Activated CD8-positive, alpha-beta T cell treated with anti-CD3 and anti-CD28 coated beads for 36 hours (primary cell): ENCODE measurements at regions not wholly inside any gene's neighbourhood (a gene's known extent, or its start where the extent isn't known, plus 50 kb on each side); places are given as distances from the start of the nearest gene placed in this dataset.

ENCODE experiments used
- ATAC-seq: fragments of 200-7000 bp; cut with Tn5 transposase; one replicate; pipeline ENCODE4 v1.10.0; 2021; ENCODE audit warnings: mild to moderate bottlenecking, moderate library complexity
- CTCF ChIA-PET: fragments of 350-600 bp; sonication (Branson Sonifier 250); formaldehyde crosslinking; loops from one replicate; lab custom pipeline; 2021; ENCODE audit warnings: antibody characterized with exemption; lab: Charles Lee
- POLR2A ChIA-PET: fragments of 350-600 bp; sonication (Branson Sonifier 250); formaldehyde crosslinking; loops from one replicate; lab custom pipeline; 2021; ENCODE audit warnings: antibody characterized with exemption; lab: Charles Lee
- DNase-seq: peaks from one replicate; pipeline ENCODE4 v3.0.0-alpha.2; 2020
- H3K27ac Mint-ChIP-seq: one replicate; pipeline ENCODE4 v1.8.0; 2021; ENCODE audit warnings: mild to moderate bottlenecking, mixed read lengths
- H3K27me3 Mint-ChIP-seq: one replicate; pipeline ENCODE4 v1.8.0; 2021; ENCODE audit warnings: mixed read lengths
- H3K36me3 Mint-ChIP-seq: one replicate; pipeline ENCODE4 v1.8.0; 2021; ENCODE audit warnings: low read depth, mixed read lengths
- H3K4me1 Mint-ChIP-seq: one replicate; pipeline ENCODE4 v1.8.0; 2021; ENCODE audit warnings: low read depth, mixed read lengths
- H3K4me3 Mint-ChIP-seq: one replicate; pipeline ENCODE4 v1.8.0; 2021; ENCODE audit warnings: mild to moderate bottlenecking, moderate library complexity, mixed read lengths
- H3K9me3 Mint-ChIP-seq: one replicate; pipeline ENCODE4 v1.8.0; 2021; ENCODE audit warnings: mixed read lengths
- CTCF ChIP-seq: fragments of 200-600 bp; IDR thresholded peaks from one replicate; pipeline ENCODE4 v1.8.0; 2022; ENCODE audit warnings: antibody characterized with exemption, mild to moderate bottlenecking
- intact Hi-C: fragments of 100-400 bp; cut with micrococcal nuclease; formaldehyde crosslinking; loops from one replicate; pipeline ENCODE4 v1.10.0; 2022

GRCh38 chr9:82325907-82326306 lies 337.3 kb downstream of the SPATA31D1 start:
- ATAC-seq: no peak

GRCh38 chr9:82327641-82328040 lies 339.1 kb downstream of the SPATA31D1 start:
- no peak for DNase-seq
- TF ChIP-seq CTCF: no peak
- intact Hi-C loops: no loop called here
- Mint-ChIP-seq H3K4me1 (no peaks in the 10 kb centered on the region), H3K4me3 (no peak overlapping the region), H3K27me3 (no peaks in the 10 kb centered on the region), H3K9me3 (peaks cover 26% of the 10 kb centered on the region), H3K27ac (no peak overlapping the region), H3K36me3 (no peaks in the 10 kb centered on the region)
- ChIA-PET POLR2A (no interaction called here), CTCF (no interaction called here)
- ATAC-seq: no peak

More at GRCh38 chr9:82325907-82326306, 337.3 kb downstream of the SPATA31D1 start:
- H3K36me3 Mint-ChIP-seq: no peaks in the 10 kb centered on the region
- no peak for DNase-seq
- H3K27me3 Mint-ChIP-seq: no peaks in the 10 kb centered on the region
- intact Hi-C loops: no loop called here
- no peak for TF ChIP-seq CTCF
- no peak overlapping the region for H3K4me3 Mint-ChIP-seq
- ChIA-PET POLR2A (no interaction called here), CTCF (no interaction called here)
- H3K4me1 Mint-ChIP-seq: no peaks in the 10 kb centered on the region
- H3K27ac Mint-ChIP-seq: no peak overlapping the region
- peaks cover 26% of the 10 kb centered on the region for H3K9me3 Mint-ChIP-seq

GRCh38 chr9:82331079-82331478 lies 342.5 kb downstream of the SPATA31D1 start:
- H3K27me3 Mint-ChIP-seq: no peaks in the 10 kb centered on the region
- peaks cover 7% of the 10 kb centered on the region for H3K9me3 Mint-ChIP-seq
- ATAC-seq (no peak), DNase-seq (no peak)
- ChIA-PET CTCF (no interaction called here), POLR2A (interaction anchor here (0.7 kb wide), 1 partner anchor 391 kb away, joined by 3 read pairs; no protein-coding TSS in a partner anchor)
- no peaks in the 10 kb centered on the region for H3K4me1 Mint-ChIP-seq
- no peaks in the 10 kb centered on the region for H3K36me3 Mint-ChIP-seq
- no peak for TF ChIP-seq CTCF
- intact Hi-C loops: no loop called here
- no peak overlapping the region for H3K4me3 Mint-ChIP-seq
- no peak overlapping the region for H3K27ac Mint-ChIP-seq

GRCh38 chr9:82332018-82332773 lies 343.6 kb downstream of the SPATA31D1 start:
- Mint-ChIP-seq H3K4me1 (no peaks in the 10 kb centered on the region), H3K9me3 (peaks cover under 1% of the 10 kb centered on the region), H3K4me3 (no peak overlapping the region), H3K27me3 (no peaks in the 10 kb centered on the region), H3K27ac (no peak overlapping the region), H3K36me3 (no peaks in the 10 kb centered on the region)
- intact Hi-C loops: no loop called here
- ATAC-seq (no peak), DNase-seq (no peak)
- TF ChIP-seq CTCF: no peak
- ChIA-PET POLR2A (no interaction called here), CTCF (interaction anchor here (0.9 kb wide), 1 partner anchor 274 kb away, joined by 3 read pairs; no protein-coding TSS in a partner anchor)

- POLR2A ChIA-PET: no interaction called here
- Mint-ChIP-seq H3K36me3 (no peaks in the 10 kb centered on the region), H3K9me3 (no peaks in the 10 kb centered on the region), H3K4me3 (no peak overlapping the region), H3K27me3 (no peaks in the 10 kb centered on the region), H3K4me1 (no peaks in the 10 kb centered on the region), H3K27ac (no peak overlapping the region)
- intact Hi-C loops: no loop called here
- CTCF ChIA-PET: interaction anchor here (0.9 kb wide), 1 partner anchor 274 kb away, joined by 3 read pairs; no protein-coding TSS in a partner anchor
- no peak for TF ChIP-seq CTCF
- ATAC-seq: no peak
- no peak for DNase-seq
Measured at GRCh38 chr9:82332774-82333152, 344.2 kb downstream of the SPATA31D1 start.
